ENCODE measurements at regions not wholly inside any gene's neighbourhood (a gene's known extent, or its start where the extent isn't known, plus 50 kb on each side); places are given as distances from the start of the nearest gene placed in this dataset.

- H4K20me1 ChIP-seq (ENCODE audit: control insufficient read depth, extremely low read depth, insufficient read depth, low read length), result no peaks in the 10 kb centered on the region
- no peaks in the 10 kb centered on the region for H3K4me1 ChIP-seq (ENCODE audit: control insufficient read depth, extremely low read depth, insufficient read depth, low read length)
- no peak for DNase-seq (ENCODE audit: low read depth, low spot score)
- H3K79me2 ChIP-seq (ENCODE audit: control insufficient read depth, insufficient read depth, low read length), result no peaks in the 10 kb centered on the region
- H3K27ac ChIP-seq (ENCODE audit: control insufficient read depth, insufficient read depth, low read length), result no peak overlapping the region
- no peaks in the 10 kb centered on the region for H3K9me3 ChIP-seq (ENCODE audit: control insufficient read depth, low read depth, low read length)
- H3K4me2 ChIP-seq (ENCODE audit: control insufficient read depth, extremely low read depth, insufficient read depth, low read depth, low read length), result no peak overlapping the region
- TF ChIP-seq CTCF (optimal IDR thresholded peaks at IDR 0.05 in 1 of 3, IDR thresholded peaks at IDR 0.05 in 1 of 3, conservative IDR thresholded peaks at IDR 0.05 in 1 of 3; ENCODE audit: extremely low read depth in 1 of 3, insufficient read depth in 2 of 3, low read length in 3 of 3), result no peak
- dilution Hi-C loops (cut with MboI; ENCODE audit: extremely low pct_ligation_motif_present, low sequenced_read_pairs), result no loop called here
- H2AFZ ChIP-seq (ENCODE audit: control insufficient read depth, low read length), result no peak overlapping the region
- no peaks in the 10 kb centered on the region for H3K9me1 ChIP-seq (ENCODE audit: control insufficient read depth, extremely low read depth, insufficient read depth, low read length)
- H3K36me3 ChIP-seq (ENCODE audit: control insufficient read depth in 2 of 2, extremely low read depth in 1 of 2, insufficient read depth in 2 of 2, low read length in 2 of 2), result no peaks in the 10 kb centered on the region
- no peak for FAIRE-seq
- no peak overlapping the region for H3K9ac ChIP-seq (ENCODE audit: control insufficient read depth, extremely low read depth, insufficient read depth, low read length)
- no peak overlapping the region for H3K4me3 ChIP-seq (ENCODE audit: control insufficient read depth in 2 of 3, extremely low read depth in 1 of 3, insufficient read depth in 2 of 3, low read depth in 1 of 3, low read length in 3 of 3)
- H3K27me3 ChIP-seq (ENCODE audit: control insufficient read depth, extremely low read depth, insufficient read depth, low read length), result no peaks in the 10 kb centered on the region
Measured at GRCh38 chr6:150511313-150511712, 88.4 kb upstream of the PLEKHG1 start.

GRCh38 chr6:150514806-150515380 is 84.8 kb upstream of the PLEKHG1 start:
- Histone ChIP-seq H4K20me1 (ENCODE audit: control insufficient read depth, extremely low read depth, insufficient read depth, low read length) (no peaks in the 10 kb centered on the region), H3K4me1 (ENCODE audit: control insufficient read depth, extremely low read depth, insufficient read depth, low read length) (no peaks in the 10 kb centered on the region), H3K9me3 (ENCODE audit: control insufficient read depth, low read depth, low read length) (no peaks in the 10 kb centered on the region), H3K27ac (ENCODE audit: control insufficient read depth, insufficient read depth, low read length) (no peak overlapping the region), H3K4me3 (ENCODE audit: control insufficient read depth in 2 of 3, extremely low read depth in 1 of 3, insufficient read depth in 2 of 3, low read depth in 1 of 3, low read length in 3 of 3) (no peak overlapping the region), H3K9ac (ENCODE audit: control insufficient read depth, extremely low read depth, insufficient read depth, low read length) (no peak overlapping the region), H3K9me1 (ENCODE audit: control insufficient read depth, extremely low read depth, insufficient read depth, low read length) (no peaks in the 10 kb centered on the region), H3K4me2 (ENCODE audit: control insufficient read depth, extremely low read depth, insufficient read depth, low read depth, low read length) (no peak overlapping the region), H3K27me3 (ENCODE audit: control insufficient read depth, extremely low read depth, insufficient read depth, low read length) (no peaks in the 10 kb centered on the region), H2AFZ (ENCODE audit: control insufficient read depth, low read length) (no peak overlapping the region), H3K36me3 (ENCODE audit: control insufficient read depth in 2 of 2, extremely low read depth in 1 of 2, insufficient read depth in 2 of 2, low read length in 2 of 2) (no peaks in the 10 kb centered on the region), H3K79me2 (ENCODE audit: control insufficient read depth, insufficient read depth, low read length) (no peaks in the 10 kb centered on the region)
- FAIRE-seq (no peak), DNase-seq (ENCODE audit: low read depth, low spot score) (no peak)
- dilution Hi-C loops (cut with MboI; ENCODE audit: extremely low pct_ligation_motif_present, low sequenced_read_pairs), result no loop called here
- TF ChIP-seq EZH2 (IDR thresholded peaks at IDR 0.05; ENCODE audit: low read length) (no peak), CTCF (optimal IDR thresholded peaks at IDR 0.05 in 1 of 3, IDR thresholded peaks at IDR 0.05 in 1 of 3, conservative IDR thresholded peaks at IDR 0.05 in 1 of 3; ENCODE audit: extremely low read depth in 1 of 3, insufficient read depth in 2 of 3, low read length in 3 of 3) (no peak)

Data from keratinocyte (primary cell).